ENCODE measurements at regions not wholly inside any gene's neighbourhood (a gene's known extent, or its start where the extent isn't known, plus 50 kb on each side); places are given as distances from the start of the nearest gene placed in this dataset.

- DNase-seq: no peak
Measured at GRCh38 chr1:229938551-229938950, 128.5 kb upstream of the GALNT2 start.

DNA sequence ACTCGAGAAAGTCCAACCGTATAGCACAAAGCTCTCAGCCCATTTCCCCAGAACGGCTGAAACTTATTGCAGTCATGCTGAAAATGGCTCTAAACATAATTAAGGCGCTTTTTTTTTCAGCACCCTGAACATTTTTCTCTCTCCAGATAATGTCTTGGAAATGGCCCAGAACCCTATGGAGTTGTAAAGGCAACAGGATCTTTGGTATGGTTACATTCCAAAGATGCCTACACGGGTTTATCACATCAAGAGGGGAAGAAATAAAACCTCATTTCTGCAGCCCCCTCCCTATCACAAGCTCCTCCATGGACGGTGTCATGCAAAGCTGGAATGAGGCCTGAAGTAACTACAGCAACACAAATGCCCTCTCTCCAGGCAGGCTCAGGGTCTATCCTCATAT lies 126.4 kb upstream of the GALNT2 start:
- no peak for DNase-seq

- no peak for DNase-seq
Measured at GRCh38 chr1:229941160-229941559, 125.9 kb upstream of the GALNT2 start.

DNA sequence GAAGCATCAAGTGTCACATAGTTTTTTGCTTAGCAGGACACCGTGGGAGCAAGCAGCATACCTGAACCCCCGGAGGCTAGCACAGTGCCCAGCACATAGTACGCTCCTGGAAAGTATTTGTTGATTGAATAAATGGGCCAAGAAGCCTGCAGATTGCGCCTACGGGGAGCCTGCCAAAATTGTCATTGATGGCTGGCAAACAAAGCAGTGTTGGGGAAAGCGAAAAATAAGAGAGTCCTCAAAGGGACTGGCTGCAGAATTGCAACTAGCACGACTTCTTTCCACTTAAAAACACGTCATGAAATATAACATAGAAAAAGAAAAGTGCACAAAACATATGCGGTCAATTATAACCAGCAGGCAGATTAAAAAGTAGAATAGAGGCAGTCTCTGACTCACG lies 125.2 kb upstream of the GALNT2 start:
- no peak for DNase-seq

GRCh38 chr1:229942501-229942900 lies 124.5 kb upstream of the GALNT2 start:
- no peak for DNase-seq

DNA sequence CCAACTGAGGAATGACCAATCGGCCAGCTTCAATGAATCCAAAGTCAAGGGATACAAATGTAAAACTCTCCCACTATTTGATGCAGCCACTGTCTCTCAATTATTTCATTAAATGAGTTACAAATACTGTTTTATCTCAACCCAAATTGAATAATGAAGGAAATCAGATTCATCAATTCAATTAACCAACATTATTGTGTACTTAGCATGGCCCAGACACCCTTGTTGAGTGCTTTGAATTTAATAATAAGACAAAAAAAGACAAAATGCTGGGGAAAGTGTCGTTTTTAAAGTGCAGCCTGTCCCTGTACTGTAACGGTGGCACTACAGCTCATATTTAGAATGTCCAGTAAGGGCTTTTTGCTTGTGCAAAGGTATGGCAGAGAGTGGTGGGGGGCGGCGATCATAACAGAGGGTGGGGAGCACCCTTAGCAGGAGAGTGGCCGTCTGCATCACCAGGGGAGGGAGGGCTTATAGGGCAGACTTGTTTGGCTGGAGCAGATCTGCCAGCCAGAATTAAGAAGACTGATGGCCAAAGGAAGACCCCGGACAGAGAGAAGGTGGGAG lies 123.8 kb upstream of the GALNT2 start:
- DNase-seq: no peak

DNA sequence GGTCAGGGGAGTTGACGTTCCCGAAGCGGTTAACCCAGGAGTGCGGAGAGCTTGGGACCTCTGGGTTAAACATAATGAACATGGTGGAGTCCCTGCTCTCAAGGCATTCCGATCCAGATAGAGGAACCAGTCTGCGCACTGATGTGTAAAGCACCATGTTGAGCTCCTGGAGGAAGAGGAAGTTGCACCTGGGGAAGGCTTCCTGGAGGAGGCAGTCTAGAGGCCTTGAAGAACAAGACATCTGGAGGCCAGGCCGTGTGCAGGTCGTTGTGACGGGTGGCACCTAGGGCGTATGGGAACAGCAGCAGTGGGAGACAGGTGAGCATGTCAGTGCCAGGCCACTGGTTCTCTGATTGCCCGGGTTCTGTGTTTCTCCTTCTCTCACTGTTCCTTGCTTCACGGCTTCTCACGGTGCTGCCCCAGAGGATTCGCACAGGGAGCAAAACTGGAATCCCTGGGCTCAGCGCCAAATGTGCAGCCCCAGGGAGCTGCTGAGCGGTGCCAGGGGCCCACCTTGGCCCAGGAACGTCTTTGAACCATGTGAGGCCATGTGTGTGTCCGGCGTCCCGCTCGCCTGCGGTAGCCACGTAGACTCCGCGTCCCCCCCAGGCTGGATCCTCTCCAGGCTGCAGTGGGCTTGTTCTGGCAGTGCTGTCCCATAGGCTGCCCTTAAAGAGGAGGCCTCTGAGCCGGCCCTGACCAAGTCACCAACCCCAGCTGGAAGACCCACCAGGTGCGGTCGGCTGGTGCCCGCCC lies 122.9 kb upstream of the GALNT2 start:
- DNase-seq: no peak

DNA sequence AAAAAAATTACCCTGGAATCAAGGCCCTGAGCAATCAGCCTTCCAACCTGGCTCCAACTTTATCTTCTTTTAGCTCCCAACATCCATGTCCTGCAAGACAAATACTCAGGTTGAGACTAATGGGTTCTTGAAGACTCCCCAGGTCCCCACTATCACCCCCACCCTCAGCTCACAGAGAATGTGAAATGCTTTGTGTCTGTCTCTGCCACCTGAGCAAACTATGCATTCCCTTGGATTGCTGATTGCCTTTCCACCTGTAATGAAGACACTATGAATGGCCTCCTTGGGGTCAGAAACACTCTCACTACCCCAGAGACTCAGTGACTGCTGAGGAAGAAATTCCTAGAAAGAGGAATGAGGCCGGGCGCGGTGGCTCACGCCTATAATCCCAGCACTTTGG lies 121.2 kb upstream of the GALNT2 start:
- DNase-seq: no peak

- no peak for DNase-seq
Measured at GRCh38 chr1:229947968-229948367, 119.1 kb upstream of the GALNT2 start.

GRCh38 chr1:229948438-229948837 lies 118.6 kb upstream of the GALNT2 start:
- no peak for DNase-seq

GRCh38 chr1:229949500-229949899 lies 117.5 kb upstream of the GALNT2 start:
- DNase-seq: no peak

DNA sequence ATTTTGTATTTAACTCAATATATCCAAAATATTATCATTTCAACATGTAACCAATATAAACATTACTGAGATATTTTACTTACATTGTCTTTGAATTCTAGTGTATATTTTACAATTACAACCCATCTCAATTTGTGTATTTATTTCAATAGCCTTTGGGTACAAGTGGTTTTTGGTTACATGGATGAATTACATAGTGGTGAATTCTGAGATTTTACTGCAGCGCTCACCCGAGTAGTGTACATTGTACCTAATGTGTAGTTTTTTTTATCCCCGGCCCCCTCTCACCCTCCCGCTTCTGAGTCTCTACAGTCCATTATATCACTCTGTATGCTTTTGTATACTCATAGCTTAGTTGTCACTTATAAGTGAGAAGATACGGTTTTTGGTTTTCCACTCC lies 117.0 kb upstream of the GALNT2 start:
- DNase-seq: no peak

DNA sequence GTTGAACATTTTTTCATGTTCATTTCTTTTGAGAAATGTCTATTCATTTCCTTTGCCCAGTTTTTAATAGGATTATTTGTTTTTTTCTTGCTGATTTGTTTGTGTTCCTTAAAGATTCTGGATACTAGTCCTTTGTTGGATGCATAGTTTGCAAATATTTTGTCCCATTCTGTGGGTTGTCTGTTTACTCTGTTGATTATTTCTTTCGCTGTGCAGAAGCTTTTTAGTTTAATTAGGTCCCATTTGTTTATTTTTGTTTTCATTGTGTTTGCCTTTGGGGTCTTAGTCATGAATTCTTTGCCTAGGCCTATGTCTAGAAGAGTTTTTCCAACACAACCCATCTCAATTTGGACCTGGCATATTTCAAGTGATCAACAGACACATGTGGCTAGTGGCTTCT lies 116.1 kb upstream of the GALNT2 start:
- no peak for DNase-seq

DNA sequence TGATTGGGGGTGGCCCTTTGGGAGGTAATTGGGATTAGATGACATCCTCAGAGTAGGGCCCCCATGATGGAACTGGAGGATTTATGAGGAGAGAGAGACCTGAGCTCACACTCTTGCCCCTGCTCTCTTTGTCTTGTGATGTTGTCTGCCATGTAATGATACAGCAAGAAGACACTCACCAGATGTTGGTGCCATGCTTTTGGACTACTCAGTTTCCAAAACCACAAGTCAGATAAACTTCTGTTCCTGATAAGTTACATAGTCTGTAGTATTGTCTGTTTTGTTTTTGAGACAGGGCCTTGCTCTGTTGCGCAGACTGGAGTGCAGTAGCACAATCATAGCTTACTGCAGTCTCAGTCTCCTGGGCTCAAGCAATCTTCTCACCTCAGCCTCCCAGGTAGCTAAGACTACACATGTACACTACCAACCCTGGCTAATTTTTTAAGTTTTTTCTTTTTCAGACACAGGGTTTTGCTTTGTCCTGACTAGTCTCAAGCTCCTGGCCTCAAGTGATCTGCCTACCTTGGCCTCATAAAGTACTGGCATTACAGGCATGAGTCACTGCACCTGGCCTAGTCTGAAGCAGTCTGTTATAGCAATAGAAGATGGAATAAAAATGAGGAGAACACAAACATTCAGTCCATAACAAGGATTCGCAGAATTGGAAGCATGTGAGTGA lies 115.0 kb upstream of the GALNT2 start:
- DNase-seq: no peak

- DNase-seq: no peak
Measured at GRCh38 chr1:229952670-229953520, 114.1 kb upstream of the GALNT2 start.

DNA sequence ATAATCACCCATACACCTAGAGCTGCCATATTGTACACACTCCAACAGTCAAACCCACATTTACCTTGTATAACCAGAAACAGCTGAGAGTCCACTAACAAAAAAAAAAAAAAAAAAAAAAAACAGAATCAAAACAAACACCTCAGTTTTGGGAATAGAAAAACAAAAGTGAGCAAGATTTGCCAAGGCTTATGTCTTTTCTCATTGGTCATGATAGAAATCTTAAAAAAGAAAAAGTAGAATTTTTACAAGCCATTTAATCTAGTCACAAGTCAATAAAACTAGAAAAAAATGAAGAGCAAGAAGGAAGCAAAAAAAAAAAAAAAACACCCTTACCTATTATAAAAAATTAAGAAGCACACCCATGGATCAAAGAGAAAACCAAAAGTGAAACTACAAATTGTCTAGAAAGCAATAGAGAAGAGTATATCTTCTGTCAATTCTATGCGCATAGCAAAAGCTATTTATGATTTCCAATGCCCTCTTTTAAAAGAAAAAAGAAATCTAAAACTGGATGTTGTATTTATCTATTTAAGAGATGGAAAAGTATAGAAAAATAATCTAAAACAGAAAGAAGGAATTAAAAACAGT lies 113.2 kb upstream of the GALNT2 start:
- DNase-seq: no peak

DNA sequence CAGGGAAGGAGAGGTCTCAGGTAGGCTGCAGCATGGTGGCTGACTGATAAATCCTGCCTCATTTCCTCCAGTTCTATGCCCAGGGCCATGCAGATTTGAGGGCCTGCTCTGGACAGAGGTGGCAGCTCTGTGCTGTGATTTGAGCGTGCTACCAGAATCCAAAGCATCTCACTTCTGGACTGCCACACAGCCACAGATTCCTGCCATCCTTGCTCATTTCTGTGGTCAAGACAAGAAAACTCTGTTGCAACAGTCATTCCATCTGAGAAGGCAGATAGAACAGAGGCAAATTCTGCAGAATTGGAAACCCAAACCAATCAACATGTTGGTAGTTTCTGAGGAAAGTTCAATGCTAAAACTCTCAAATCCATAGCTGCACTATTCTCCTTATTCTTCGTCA lies 102.8 kb upstream of the GALNT2 start:
- no peak for DNase-seq

- DNase-seq: peak; percentile 13
Measured at GRCh38 chr1:229970714-229971113, 96.3 kb upstream of the GALNT2 start.

- DNase-seq: no peak
Measured at GRCh38 chr1:229971141-229971540, 95.9 kb upstream of the GALNT2 start.

DNA sequence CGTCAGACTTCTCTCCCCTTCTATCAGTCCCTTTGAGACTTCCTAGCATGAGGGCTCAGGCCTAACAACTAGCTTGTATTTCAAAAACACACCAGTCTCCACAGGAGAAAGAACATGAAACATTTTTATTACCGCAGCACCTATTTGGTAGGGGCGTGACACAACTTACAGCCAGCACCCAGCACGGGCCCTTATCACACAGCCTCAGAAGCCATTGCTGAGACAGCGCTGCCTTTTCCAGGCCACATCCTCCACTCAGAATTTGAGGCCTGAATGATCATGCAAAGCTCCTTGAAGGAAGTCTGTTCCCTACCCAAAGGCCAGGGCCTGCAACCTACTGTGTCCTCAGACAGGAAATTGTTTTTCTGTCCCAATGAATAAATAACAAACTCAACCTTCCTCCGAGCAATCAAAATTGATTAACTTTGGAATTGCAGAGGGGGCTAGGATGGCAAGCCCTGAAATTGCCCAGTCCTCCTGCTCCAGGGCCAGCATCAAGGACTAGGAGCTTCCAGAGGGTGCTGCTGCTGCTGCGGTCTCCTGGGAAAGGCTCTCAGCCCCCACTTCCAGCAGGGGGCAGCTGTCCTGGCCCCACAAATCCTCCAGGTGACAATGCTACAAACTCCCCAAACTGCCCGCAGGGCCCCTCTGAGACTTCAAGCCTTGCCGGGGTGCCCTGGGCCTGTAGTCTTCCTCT lies 94.3 kb upstream of the GALNT2 start:
- DNase-seq: no peak

DNA sequence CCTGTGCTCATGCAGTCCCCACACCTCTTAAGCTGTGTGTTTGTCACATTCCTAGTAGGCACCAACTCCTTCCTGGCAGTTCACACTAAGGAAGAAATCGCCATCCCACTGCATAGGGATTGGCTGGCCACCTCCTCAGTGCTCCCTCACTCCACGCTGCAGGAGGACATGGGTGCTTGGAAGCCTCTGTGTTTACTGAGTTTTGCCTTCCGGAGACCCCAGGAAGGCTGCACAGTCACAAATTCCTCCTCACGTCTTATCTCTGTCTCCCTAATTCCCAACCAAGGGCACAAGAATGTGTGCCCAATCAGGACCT lies 93.8 kb upstream of the GALNT2 start:
- DNase-seq: no peak

GRCh38 chr1:229975047-229975446 lies 92.0 kb upstream of the GALNT2 start:
- no peak for DNase-seq

GRCh38 chr1:229980009-229980408 lies 87.0 kb upstream of the GALNT2 start:
- DNase-seq: no peak

Data from activated CD4-positive, alpha-beta T cell treated with anti-CD3 and anti-CD28 coated beads for 48 hours (primary cell).